ENCODE measurements at regions not wholly inside any gene's neighbourhood (a gene's known extent, or its start where the extent isn't known, plus 50 kb on each side); places are given as distances from the start of the nearest gene placed in this dataset.

GRCh38 chr13:89465366-89465765 lies 1794.2 kb downstream of the SLITRK5 start:
- TF ChIP-seq, protein P1, sequence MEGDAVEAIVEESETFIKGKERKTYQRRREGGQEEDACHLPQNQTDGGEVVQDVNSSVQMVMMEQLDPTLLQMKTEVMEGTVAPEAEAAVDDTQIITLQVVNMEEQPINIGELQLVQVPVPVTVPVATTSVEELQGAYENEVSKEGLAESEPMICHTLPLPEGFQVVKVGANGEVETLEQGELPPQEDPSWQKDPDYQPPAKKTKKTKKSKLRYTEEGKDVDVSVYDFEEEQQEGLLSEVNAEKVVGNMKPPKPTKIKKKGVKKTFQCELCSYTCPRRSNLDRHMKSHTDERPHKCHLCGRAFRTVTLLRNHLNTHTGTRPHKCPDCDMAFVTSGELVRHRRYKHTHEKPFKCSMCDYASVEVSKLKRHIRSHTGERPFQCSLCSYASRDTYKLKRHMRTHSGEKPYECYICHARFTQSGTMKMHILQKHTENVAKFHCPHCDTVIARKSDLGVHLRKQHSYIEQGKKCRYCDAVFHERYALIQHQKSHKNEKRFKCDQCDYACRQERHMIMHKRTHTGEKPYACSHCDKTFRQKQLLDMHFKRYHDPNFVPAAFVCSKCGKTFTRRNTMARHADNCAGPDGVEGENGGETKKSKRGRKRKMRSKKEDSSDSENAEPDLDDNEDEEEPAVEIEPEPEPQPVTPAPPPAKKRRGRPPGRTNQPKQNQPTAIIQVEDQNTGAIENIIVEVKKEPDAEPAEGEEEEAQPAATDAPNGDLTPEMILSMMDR (IDR thresholded peaks at IDR 0.05): no peak
- no peak for TF ChIP-seq EZH2phosphoT487 (IDR thresholded peaks at IDR 0.05)

Data from neural progenitor cell (in vitro differentiated cells).